ENCODE measurements at regions not wholly inside any gene's neighbourhood (a gene's known extent, or its start where the extent isn't known, plus 50 kb on each side); places are given as distances from the start of the nearest gene placed in this dataset.

DNA sequence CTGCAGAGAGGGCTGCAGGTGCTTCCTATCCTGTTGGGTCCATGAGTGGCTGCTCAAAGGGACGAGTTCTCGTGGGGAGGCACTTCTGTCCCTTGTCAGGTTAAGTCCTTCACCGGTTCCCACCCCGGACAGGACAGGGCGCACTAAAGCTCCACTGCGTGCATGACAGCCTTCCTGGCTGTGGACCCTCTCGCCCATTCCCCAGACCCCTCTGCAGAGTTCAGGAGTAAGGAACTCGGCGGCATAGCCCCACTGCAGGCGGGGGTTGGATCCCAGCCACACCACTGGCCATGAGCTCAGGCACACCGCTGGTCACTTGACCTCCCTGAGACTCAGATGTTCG is 147.5 kb upstream of the ID2 start:
- peaks cover 42% of the 10 kb centered on the region for H3K4me1 ChIP-seq (ENCODE audit: control insufficient read depth, insufficient read depth, low read length)
- DNase-seq, result no peak

DNA sequence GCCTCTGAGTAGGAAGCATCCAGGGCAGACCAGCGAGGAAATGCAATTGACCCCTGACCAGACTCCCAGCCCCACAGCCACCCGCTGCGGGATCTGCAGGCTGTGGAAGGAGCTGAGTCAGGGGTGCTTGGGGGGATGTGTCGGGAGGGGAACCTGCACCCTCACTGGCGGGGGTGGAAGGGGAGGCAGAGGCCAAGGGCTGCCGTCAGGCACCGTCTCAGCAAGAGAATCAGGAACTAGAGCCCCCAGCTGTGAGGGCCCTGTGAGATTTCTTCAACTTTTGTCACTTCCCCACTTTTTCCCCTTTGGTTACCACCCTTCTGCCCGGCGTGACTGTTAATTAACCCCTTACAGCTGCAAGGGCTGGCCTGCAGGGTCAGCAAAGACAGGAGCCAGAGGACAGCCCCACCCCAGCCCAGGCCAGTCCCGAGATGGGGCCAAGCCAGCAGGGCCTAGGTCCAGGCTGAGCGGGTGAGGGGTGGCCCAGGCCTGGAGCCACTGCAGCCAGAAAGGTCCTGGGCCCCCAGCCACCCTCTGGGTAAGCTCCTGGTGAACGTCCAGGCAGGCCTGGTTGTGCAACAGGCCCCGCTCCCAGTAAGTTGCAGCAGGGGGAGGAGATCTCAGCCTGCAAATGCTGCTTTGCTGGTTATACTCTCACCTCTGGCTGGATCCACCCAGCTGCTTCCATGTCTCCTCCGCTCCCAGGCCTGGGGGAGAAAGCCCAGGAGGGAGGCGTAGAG is 147.0 kb upstream of the ID2 start:
- peak overlapping the region; percentile 47 for H3K27ac ChIP-seq (ENCODE audit: low read length)
- peaks cover 2% of the 10 kb centered on the region for H3K27me3 ChIP-seq (ENCODE audit: control insufficient read depth, insufficient read depth, low read length)
- no peaks in the 10 kb centered on the region for H3K36me3 ChIP-seq (ENCODE audit: control insufficient read depth, insufficient read depth, low read length)
- H3K4me1 ChIP-seq (ENCODE audit: control insufficient read depth, insufficient read depth, low read length), result peaks cover 47% of the 10 kb centered on the region
- H3K4me3 ChIP-seq (ENCODE audit: low read length), result no peak overlapping the region
- DNase-seq, result peak; percentile 77
- peaks cover 10% of the 10 kb centered on the region for H3K9me3 ChIP-seq (replicated peaks; ENCODE audit: control insufficient read depth, low read depth, low read length)
- 9% methylated on average over 4 of the region's 15 CpGs for WGBS (ENCODE audit: insufficient coverage)

More for the DNA sequence above, 147.5 kb upstream of the ID2 start:
- WGBS (ENCODE audit: insufficient coverage), result 86% methylated on average over 10 of the region's 12 CpGs
- Histone ChIP-seq H3K27ac (ENCODE audit: low read length) (peak overlapping the region; percentile 42), H3K4me3 (ENCODE audit: low read length) (no peak overlapping the region), H3K36me3 (ENCODE audit: control insufficient read depth, insufficient read depth, low read length) (no peaks in the 10 kb centered on the region), H3K27me3 (ENCODE audit: control insufficient read depth, insufficient read depth, low read length) (peaks cover 2% of the 10 kb centered on the region), H3K9me3 (replicated peaks; ENCODE audit: control insufficient read depth, low read depth, low read length) (peaks cover 10% of the 10 kb centered on the region)

DNA sequence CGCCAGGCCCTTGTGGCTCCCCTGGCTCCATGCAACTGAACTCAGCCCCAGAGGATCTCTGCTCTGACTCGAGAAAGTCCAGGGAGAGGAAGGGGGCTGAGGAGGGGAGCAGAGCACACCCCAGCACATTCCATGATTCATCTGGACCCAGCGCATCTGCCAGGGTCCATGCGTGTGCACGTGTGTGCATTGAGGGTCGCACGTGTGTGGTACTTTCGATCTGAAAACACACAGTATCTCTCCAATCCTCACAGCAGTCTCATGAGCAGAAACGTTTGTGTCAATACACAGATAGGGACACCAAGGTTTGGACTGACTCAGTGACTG is 146.4 kb upstream of the ID2 start:
- peak overlapping the region; percentile 47 for H3K27ac ChIP-seq (ENCODE audit: low read length)
- no peak overlapping the region for H3K4me3 ChIP-seq (ENCODE audit: low read length)
- DNase-seq, result no peak
- peaks cover 52% of the 10 kb centered on the region for H3K4me1 ChIP-seq (ENCODE audit: control insufficient read depth, insufficient read depth, low read length)
- 44% methylated on average over 7 of the region's 9 CpGs for WGBS (ENCODE audit: insufficient coverage)
- H3K9me3 ChIP-seq (replicated peaks; ENCODE audit: control insufficient read depth, low read depth, low read length), result peaks cover 10% of the 10 kb centered on the region
- no peaks in the 10 kb centered on the region for H3K36me3 ChIP-seq (ENCODE audit: control insufficient read depth, insufficient read depth, low read length)
- peaks cover 2% of the 10 kb centered on the region for H3K27me3 ChIP-seq (ENCODE audit: control insufficient read depth, insufficient read depth, low read length)

DNA sequence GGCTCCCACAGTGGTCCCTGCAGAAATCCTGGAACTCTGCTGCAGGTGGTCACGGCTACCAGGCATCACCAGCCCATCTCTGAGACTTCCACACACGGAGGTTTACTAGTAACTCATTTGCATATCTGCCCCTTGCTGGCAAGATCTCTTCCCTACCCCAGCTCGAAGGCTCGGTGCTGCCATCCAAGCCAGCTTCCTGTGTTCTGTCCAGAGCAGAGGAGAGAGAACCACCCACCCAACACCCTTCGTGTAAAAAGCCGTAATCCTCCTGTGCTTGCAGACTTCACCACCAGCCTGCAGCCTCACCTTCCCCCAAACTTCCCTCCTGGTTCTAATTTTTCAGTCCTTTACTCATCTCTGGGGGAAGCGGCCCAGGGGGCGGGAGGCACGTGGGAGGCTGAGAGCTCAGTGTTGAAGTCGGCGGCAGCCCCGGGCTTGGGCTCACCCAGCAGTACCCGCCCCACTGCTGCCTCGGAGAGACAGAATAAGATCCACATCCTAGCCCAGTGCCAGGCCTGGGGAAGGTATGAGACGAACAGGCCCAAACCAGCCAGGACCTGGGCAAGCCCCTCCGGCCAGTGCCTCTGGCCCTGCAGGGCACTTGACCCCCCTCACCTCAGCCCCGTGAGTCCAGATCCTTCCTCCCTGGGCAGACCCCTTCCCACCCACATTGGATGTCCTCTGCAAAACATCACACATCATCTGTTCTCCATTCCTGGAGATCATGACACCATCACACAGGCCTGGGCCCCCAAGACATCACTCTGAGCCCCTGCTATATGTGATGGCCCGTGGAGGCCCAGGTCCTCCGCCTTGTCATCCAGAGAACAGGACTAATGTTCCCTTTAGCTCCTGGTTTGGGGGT is 145.8 kb upstream of the ID2 start:
- Histone ChIP-seq H3K27ac (ENCODE audit: low read length) (peak overlapping the region; percentile 47), H3K4me3 (ENCODE audit: low read length) (no peak overlapping the region), H3K9me3 (replicated peaks; ENCODE audit: control insufficient read depth, low read depth, low read length) (peaks cover 6% of the 10 kb centered on the region), H3K4me1 (ENCODE audit: control insufficient read depth, insufficient read depth, low read length) (peaks cover 56% of the 10 kb centered on the region), H3K27me3 (ENCODE audit: control insufficient read depth, insufficient read depth, low read length) (peaks cover 2% of the 10 kb centered on the region), H3K36me3 (ENCODE audit: control insufficient read depth, insufficient read depth, low read length) (no peaks in the 10 kb centered on the region)
- WGBS (ENCODE audit: insufficient coverage), result 67% methylated on average over 16 of the region's 19 CpGs
- no peak for DNase-seq

DNA sequence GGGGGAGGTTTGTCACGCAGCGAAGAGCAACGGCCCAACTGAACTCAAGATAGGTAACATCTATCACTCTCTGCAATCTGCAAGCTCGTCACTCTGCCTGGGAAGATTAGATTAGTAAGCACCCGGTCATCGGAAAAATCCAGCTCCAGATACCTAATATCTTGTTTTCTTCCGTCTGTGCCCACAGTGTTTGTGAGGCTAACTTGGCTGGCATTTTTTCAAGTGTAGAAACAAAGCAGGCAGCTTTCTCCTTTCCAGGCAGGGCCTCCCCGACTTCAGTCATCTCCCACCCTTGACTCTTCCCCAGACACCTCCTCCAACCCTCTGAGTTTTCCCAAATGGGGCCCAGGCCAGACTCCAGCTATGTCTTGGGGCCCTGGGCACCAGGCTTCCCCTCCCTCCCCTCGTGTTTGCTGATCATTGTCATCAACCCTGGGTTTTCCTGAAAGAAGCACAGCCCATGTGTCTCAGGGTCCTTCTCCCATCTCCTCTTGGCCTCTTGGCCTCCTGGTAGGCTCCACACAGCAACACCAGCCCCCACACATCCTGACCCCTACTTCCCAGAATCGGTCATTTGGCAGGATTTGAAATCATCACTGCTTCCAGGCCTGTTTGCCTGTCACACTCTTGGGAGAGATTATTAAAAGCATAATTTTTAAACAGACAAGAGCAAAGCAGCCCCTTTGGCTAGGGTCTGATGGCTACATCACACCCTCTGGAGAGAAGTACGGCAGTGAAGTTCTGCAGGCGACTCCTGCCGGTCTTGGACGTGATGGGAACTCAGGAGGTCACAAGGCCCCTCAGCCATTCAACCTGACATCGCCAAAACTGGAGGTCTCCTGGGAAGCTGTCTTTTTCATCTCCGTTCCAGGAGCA is 144.9 kb upstream of the ID2 start:
- Histone ChIP-seq H3K36me3 (ENCODE audit: control insufficient read depth, insufficient read depth, low read length) (no peaks in the 10 kb centered on the region), H3K9me3 (replicated peaks; ENCODE audit: control insufficient read depth, low read depth, low read length) (no peaks in the 10 kb centered on the region), H3K27ac (ENCODE audit: low read length) (no peak overlapping the region), H3K4me3 (ENCODE audit: low read length) (no peak overlapping the region), H3K27me3 (ENCODE audit: control insufficient read depth, insufficient read depth, low read length) (peaks cover 2% of the 10 kb centered on the region), H3K4me1 (ENCODE audit: control insufficient read depth, insufficient read depth, low read length) (peaks cover 65% of the 10 kb centered on the region)
- peak; percentile 50 for DNase-seq
- 38% methylated on average over 8 of the region's 16 CpGs for WGBS (ENCODE audit: insufficient coverage)

DNA sequence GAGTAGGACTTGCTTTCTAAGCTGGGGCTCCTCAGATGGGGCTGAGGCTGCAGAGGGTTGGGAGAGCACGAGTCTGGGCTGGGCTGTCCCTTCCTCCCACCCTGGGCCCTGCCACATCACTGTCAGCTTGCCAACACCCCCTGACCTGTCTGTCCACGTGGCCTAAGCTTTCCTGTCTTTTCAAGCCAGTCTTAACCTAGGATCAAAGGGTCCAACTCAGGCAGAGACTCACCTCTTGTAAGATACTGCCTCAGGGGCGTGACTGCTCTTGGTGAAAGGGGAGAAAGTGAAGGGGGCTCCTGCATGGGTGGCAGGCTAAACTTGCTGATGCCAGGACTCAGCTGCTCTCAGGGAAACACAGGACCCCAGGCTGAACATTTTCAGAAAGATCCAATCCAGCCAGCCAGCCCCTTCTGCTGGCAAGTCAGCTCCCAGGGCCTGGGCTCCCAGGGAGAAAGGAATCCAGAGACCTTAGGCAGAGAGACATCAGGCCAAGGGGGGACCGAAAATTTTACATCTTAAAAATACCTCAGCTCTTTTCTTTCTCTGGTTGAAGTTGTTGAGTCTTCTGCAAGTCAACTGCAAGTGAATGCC is 144.2 kb upstream of the ID2 start:
- no peak for DNase-seq
- H3K4me1 ChIP-seq (ENCODE audit: control insufficient read depth, insufficient read depth, low read length), result peaks cover 70% of the 10 kb centered on the region
- no peaks in the 10 kb centered on the region for H3K9me3 ChIP-seq (replicated peaks; ENCODE audit: control insufficient read depth, low read depth, low read length)
- no peak overlapping the region for H3K4me3 ChIP-seq (ENCODE audit: low read length)
- WGBS (ENCODE audit: insufficient coverage), result 78% methylated on average over 1 of the region's 4 CpGs
- peaks cover 2% of the 10 kb centered on the region for H3K27me3 ChIP-seq (ENCODE audit: control insufficient read depth, insufficient read depth, low read length)
- no peaks in the 10 kb centered on the region for H3K36me3 ChIP-seq (ENCODE audit: control insufficient read depth, insufficient read depth, low read length)
- H3K27ac ChIP-seq (ENCODE audit: low read length), result no peak overlapping the region

DNA sequence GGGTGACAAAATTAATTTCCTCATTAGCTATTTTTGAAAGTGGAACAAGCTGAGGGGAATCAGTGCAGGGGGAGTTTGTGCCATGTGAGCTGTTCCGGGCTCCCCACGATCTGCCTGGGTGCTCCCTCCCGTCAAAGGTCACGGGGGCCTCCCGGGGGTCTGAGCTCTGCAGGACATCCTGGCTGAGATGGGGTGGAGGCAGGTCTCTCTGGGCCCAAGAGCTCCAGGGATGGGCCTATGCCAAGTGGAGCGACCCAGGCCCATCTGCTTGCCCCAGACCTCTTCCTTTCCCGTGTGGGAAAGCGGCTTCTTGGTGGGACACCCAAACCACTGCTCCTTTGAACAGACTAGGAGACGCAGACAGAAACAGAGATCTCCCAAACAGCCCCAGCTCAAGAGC is 143.3 kb upstream of the ID2 start:
- Histone ChIP-seq H3K4me3 (ENCODE audit: low read length) (no peak overlapping the region), H3K27me3 (ENCODE audit: control insufficient read depth, insufficient read depth, low read length) (peaks cover 2% of the 10 kb centered on the region), H3K9me3 (replicated peaks; ENCODE audit: control insufficient read depth, low read depth, low read length) (no peaks in the 10 kb centered on the region), H3K36me3 (ENCODE audit: control insufficient read depth, insufficient read depth, low read length) (no peaks in the 10 kb centered on the region), H3K4me1 (ENCODE audit: control insufficient read depth, insufficient read depth, low read length) (peaks cover 79% of the 10 kb centered on the region), H3K27ac (ENCODE audit: low read length) (no peak overlapping the region)
- no peak for DNase-seq
- 61% methylated on average over 6 of the region's 9 CpGs for whole genome bisulfite sequencing (ENCODE audit: insufficient coverage)

DNA sequence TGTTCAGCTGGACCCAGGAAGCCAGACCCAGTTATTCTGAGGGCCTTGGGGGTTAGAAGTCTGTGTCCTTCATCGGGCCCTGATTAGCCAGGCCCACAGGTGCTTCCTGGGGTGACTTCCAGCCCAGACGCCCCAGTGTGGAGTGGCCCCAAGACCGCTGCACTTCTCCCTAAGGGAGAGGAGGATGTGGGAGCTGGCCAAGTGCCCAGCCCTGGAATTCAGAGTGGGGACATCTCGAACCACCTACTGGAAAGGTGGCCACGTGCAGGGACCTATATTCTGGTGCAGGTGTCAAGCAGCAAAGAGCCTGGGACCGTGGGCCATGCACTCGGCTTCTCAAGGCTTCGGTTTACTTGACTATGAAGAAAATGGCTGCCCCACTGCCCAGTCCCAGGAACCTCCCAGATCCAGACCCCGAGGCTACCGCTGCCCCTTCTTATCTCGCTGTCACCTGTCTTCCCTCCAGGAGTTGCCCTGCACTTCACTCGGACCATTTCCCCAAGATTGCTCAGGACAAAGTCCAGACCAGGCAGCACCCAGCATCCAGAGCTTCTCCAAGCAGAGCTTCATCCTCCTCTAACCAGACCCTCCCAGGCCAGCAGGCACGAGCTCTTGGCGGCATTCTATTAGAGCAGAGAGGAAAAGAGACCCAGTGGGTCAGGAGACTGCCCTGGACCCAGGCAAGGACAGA is 142.8 kb upstream of the ID2 start:
- H3K27ac ChIP-seq (ENCODE audit: low read length), result no peak overlapping the region
- no peaks in the 10 kb centered on the region for H3K9me3 ChIP-seq (replicated peaks; ENCODE audit: control insufficient read depth, low read depth, low read length)
- WGBS (ENCODE audit: insufficient coverage), result 80% methylated on average over 12 of the region's 14 CpGs
- H3K27me3 ChIP-seq (ENCODE audit: control insufficient read depth, insufficient read depth, low read length), result peaks cover 2% of the 10 kb centered on the region
- H3K4me3 ChIP-seq (ENCODE audit: low read length), result no peak overlapping the region
- H3K4me1 ChIP-seq (ENCODE audit: control insufficient read depth, insufficient read depth, low read length), result peaks cover 84% of the 10 kb centered on the region
- no peak for DNase-seq
- no peaks in the 10 kb centered on the region for H3K36me3 ChIP-seq (ENCODE audit: control insufficient read depth, insufficient read depth, low read length)

DNA sequence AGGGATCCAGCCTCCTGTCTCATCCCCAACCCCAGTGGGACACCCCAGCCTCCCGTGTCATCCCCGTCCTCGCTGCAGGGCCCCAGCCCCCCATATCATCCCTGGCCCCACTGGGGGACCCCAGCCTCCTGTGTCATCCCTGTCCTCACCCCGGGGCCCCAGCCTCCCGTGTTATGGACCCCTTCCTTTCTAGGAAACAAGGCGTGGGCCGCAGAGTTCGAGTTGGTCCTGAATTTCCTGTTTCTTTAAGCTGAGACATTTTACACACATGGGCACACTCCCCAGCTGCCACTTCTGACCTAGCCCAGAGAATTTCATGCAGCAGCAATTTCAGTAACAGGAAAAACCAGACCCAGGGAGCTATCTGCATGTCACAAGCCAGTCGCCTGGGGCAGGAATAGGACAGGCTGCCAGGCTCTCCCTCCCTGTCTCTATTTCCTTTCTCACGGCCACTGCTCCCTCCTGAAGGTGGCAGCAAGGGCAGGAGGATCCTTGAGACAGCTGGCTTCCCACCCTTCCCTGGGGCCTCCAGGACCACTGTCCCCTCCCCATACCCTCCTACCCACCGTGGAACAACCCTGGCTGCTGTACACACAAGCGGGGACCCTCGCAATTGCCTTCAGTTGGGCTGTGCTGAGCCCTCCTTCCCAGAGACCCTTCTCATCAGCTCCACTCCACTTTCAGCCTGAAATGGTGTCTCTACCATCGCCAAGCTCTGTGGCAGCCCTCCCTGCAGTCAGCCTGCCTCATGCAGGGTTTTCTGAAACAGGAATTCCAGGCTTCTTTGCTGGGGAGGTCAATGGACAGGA is 141.9 kb upstream of the ID2 start:
- peak overlapping the region; percentile 20 for H3K27ac ChIP-seq (ENCODE audit: low read length)

More for the DNA sequence above, 141.9 kb upstream of the ID2 start:
- peak; percentile 65 for DNase-seq
- Histone ChIP-seq H3K4me1 (ENCODE audit: control insufficient read depth, insufficient read depth, low read length) (peaks cover 85% of the 10 kb centered on the region), H3K27me3 (ENCODE audit: control insufficient read depth, insufficient read depth, low read length) (peaks cover 2% of the 10 kb centered on the region), H3K4me3 (ENCODE audit: low read length) (no peak overlapping the region), H3K36me3 (ENCODE audit: control insufficient read depth, insufficient read depth, low read length) (no peaks in the 10 kb centered on the region), H3K9me3 (replicated peaks; ENCODE audit: control insufficient read depth, low read depth, low read length) (no peaks in the 10 kb centered on the region)
- 66% methylated on average over 13 of the region's 14 CpGs for WGBS (ENCODE audit: insufficient coverage)

Data from muscle of leg (tissue), 3 donors.